H1 (cell line): ENCODE measurements at regions not wholly inside any gene's neighbourhood (a gene's known extent, or its start where the extent isn't known, plus 50 kb on each side); places are given as distances from the start of the nearest gene placed in this dataset.

Experiments used
- CTCF ChIA-PET: fragments of 300-600 bp; sonication (Branson Sonifier 250); formaldehyde crosslinking; loops from one replicate; lab custom pipeline; 2021; ENCODE audit not compliant: partially characterized antibody; lab: Charles Lee
- POLR2A ChIA-PET: fragments of 300-600 bp; sonication (Branson Sonifier 250); formaldehyde crosslinking; loops from one replicate; lab custom pipeline; 2021; ENCODE audit warnings: inconsistent platforms; ENCODE audit not compliant: partially characterized antibody; lab: Charles Lee
- DNase-seq, 2 experiments: peaks; one replicate each; pipeline versions ENCODE4 v3.0.0 to v3.0.0-alpha.2; 2010 to 2022; ENCODE audit warnings: low spot score in 2 of 2, low read depth in 1 of 2, mixed read lengths in 1 of 2
- FAIRE-seq: peaks from 2 replicates; lab custom pipeline; 2011; peaks lifted over from hg19 to GRCh38; lab: Jason Lieb, UNC
- H2AFZ ChIP-seq: 2 replicates; pipeline ENCODE4 v1.8.1; 2012; ENCODE audit warnings: low read length, inconsistent platforms
- H2AK5ac ChIP-seq: 2 replicates; pipeline ENCODE4 v1.6.1; 2013; ENCODE audit warnings: low read depth, low read length
- H2BK120ac ChIP-seq: replicated peaks from 2 replicates; pipeline ENCODE3; 2013; ENCODE audit warnings: low read depth, low read length, inconsistent platforms
- H2BK12ac ChIP-seq: 2 replicates; pipeline ENCODE4 v1.6.1; 2013; ENCODE audit warnings: low read depth, low read length
- H2BK15ac ChIP-seq: 2 replicates; pipeline ENCODE4 v1.6.1; 2013; ENCODE audit warnings: low read length
- H2BK20ac ChIP-seq: 2 replicates; pipeline ENCODE4 v1.6.1; 2013; ENCODE audit warnings: low read length
- H2BK5ac ChIP-seq: 2 replicates; pipeline ENCODE4 v1.6.1; 2013; ENCODE audit warnings: low read depth, low read length
- H3K14ac ChIP-seq: 2 replicates; pipeline ENCODE4 v1.6.1; 2013; ENCODE audit warnings: inconsistent platforms; ENCODE audit not compliant: insufficient read length
- H3K18ac ChIP-seq: 2 replicates; pipeline ENCODE4 v1.6.1; 2013; ENCODE audit warnings: low read length; ENCODE audit errors: extremely low read depth
- H3K23ac ChIP-seq: 2 replicates; pipeline ENCODE4 v1.6.1; 2013; ENCODE audit warnings: inconsistent platforms; ENCODE audit not compliant: insufficient read length
- H3K23me2 ChIP-seq: 2 replicates; pipeline ENCODE4 v1.6.1; 2013; ENCODE audit warnings: low read depth, low read length
- H3K27ac ChIP-seq: 2 replicates; pipeline ENCODE4 v1.6.1; 2011; ENCODE audit warnings: low read depth, low read length, inconsistent platforms
- H3K27me3 ChIP-seq, 4 experiments: replicated peaks in 1 of 4; 1 replicate in 1 of 4; 2 replicates in 3 of 4; pipeline versions ENCODE4 v1.6.1 to v1.8.1; 2011 to 2013; ENCODE audit warnings: low read length in 3 of 4, mild to moderate bottlenecking in 3 of 4, inconsistent platforms in 2 of 4, mixed read lengths in 2 of 4, moderate library complexity in 1 of 4; ENCODE audit not compliant: control insufficient read depth in 3 of 4, insufficient read depth in 3 of 4; ENCODE audit errors: extremely low read depth in 1 of 4
- H3K36me3 ChIP-seq, 4 experiments: 2 replicates each; pipeline versions ENCODE4 v1.6.1 to v1.8.1; 2011 to 2013; ENCODE audit warnings: mild to moderate bottlenecking in 4 of 4, low read length in 3 of 4, moderate library complexity in 2 of 4, control low read depth in 1 of 4, inconsistent platforms in 1 of 4; ENCODE audit not compliant: insufficient read depth in 4 of 4, control insufficient read depth in 2 of 4
- H3K4ac ChIP-seq: replicated peaks from 2 replicates; pipeline ENCODE3; 2013; ENCODE audit warnings: low read length, low read depth, mixed read lengths, inconsistent platforms; ENCODE audit not compliant: insufficient read length
- H3K4me1 ChIP-seq, 4 experiments: replicated peaks in 1 of 4; 1 replicate in 1 of 4; 2 replicates in 3 of 4; pipeline versions ENCODE4 v1.6.1 to v1.8.1; 2011 to 2013; ENCODE audit warnings: low read length in 3 of 4, inconsistent platforms in 2 of 4, mixed read lengths in 1 of 4; ENCODE audit not compliant: insufficient read depth in 4 of 4, control insufficient read depth in 3 of 4
- H3K4me2 ChIP-seq, 2 experiments: 2 replicates each; pipeline versions ENCODE4 v1.6.1 to v1.8.1; 2011 to 2013; ENCODE audit warnings: low read depth in 2 of 2, low read length in 2 of 2, control low read depth in 1 of 2, inconsistent platforms in 1 of 2, mild to moderate bottlenecking in 1 of 2; ENCODE audit not compliant: insufficient read depth in 1 of 2
- H3K4me3 ChIP-seq, 4 experiments: fragments of 200-600, 300-600 bp in 1 of 4; sonication (generic), shearing (Covaris generic), sonication (Bioruptor Twin) in 1 of 4; 2 replicates each; pipeline versions ENCODE4 v1.5.1 to v1.8.1; 2011 to 2016; ENCODE audit warnings: low read length in 4 of 4, low read depth in 3 of 4, control low read depth in 2 of 4, inconsistent platforms in 2 of 4, mild to moderate bottlenecking in 2 of 4, mixed read lengths in 1 of 4, moderate library complexity in 1 of 4; ENCODE audit not compliant: insufficient read depth in 2 of 4; ENCODE audit errors: extremely low read depth in 1 of 4
- H3K56ac ChIP-seq: replicated peaks from 2 replicates; pipeline ENCODE3; 2013; ENCODE audit warnings: low read depth, mild to moderate bottlenecking, mixed read lengths, low read length, inconsistent platforms; ENCODE audit not compliant: insufficient read length
- H3K79me1 ChIP-seq: 2 replicates; pipeline ENCODE4 v1.6.1; 2013; ENCODE audit warnings: low read depth, low read length, control low read depth
- H3K79me2 ChIP-seq, 2 experiments: 2 replicates each; pipeline versions ENCODE4 v1.6.1 to v1.8.1; 2012 to 2013; ENCODE audit warnings: low read length in 2 of 2, mild to moderate bottlenecking in 2 of 2, inconsistent platforms in 1 of 2; ENCODE audit not compliant: insufficient read depth in 2 of 2, control insufficient read depth in 1 of 2
- H3K9ac ChIP-seq, 4 experiments: replicated peaks in 1 of 4; 1 replicate in 1 of 4; 2 replicates in 3 of 4; pipeline versions ENCODE4 v1.6.1 to v1.8.1; 2011 to 2013; ENCODE audit warnings: low read depth in 3 of 4, low read length in 3 of 4, control low read depth in 2 of 4, mild to moderate bottlenecking in 2 of 4, moderate library complexity in 2 of 4, inconsistent platforms in 1 of 4; ENCODE audit errors: extremely low read depth in 1 of 4
- H3K9me3 ChIP-seq, 2 experiments: 2 replicates each; pipeline versions ENCODE4 v1.6.1 to v1.8.1; 2012 to 2013; ENCODE audit warnings: mild to moderate bottlenecking in 2 of 2, moderate library complexity in 2 of 2, control low read depth in 1 of 2, inconsistent platforms in 1 of 2, low read depth in 1 of 2, low read length in 1 of 2, mixed read lengths in 1 of 2; ENCODE audit not compliant: insufficient read depth in 2 of 2
- H4K20me1 ChIP-seq, 2 experiments: replicated peaks in 1 of 2; 2 replicates each; pipeline versions ENCODE3 to v1.8.1; 2011 to 2013; ENCODE audit warnings: inconsistent platforms in 2 of 2, low read length in 2 of 2, mild to moderate bottlenecking in 1 of 2; ENCODE audit not compliant: insufficient read depth in 2 of 2, control insufficient read depth in 1 of 2
- H4K5ac ChIP-seq: 2 replicates; pipeline ENCODE4 v1.6.1; 2013; ENCODE audit warnings: low read length, low read depth, mixed read lengths, inconsistent platforms; ENCODE audit not compliant: insufficient read length
- H4K8ac ChIP-seq: 2 replicates; pipeline ENCODE4 v1.8.0; 2013; ENCODE audit warnings: mild to moderate bottlenecking, moderate library complexity, low read length, inconsistent platforms; ENCODE audit not compliant: insufficient read depth; ENCODE audit errors: extremely low read depth
- H4K91ac ChIP-seq: replicated peaks from 2 replicates; pipeline ENCODE3; 2013; ENCODE audit warnings: low read length, mixed read lengths, inconsistent platforms; ENCODE audit not compliant: insufficient read length
- CTBP2 ChIP-seq: IDR thresholded peaks from 2 replicates; pipeline ENCODE4 v1.7.0; 2011; ENCODE audit warnings: borderline replicate concordance, mild to moderate bottlenecking, moderate library complexity, mixed read lengths, low read length; ENCODE audit not compliant: insufficient read depth, insufficient read length
- EP300 ChIP-seq, 2 experiments: IDR thresholded peaks; 1 replicate in 1 of 2; 2 replicates in 1 of 2; pipeline ENCODE4 v1.6.1; 2011 to 2012; ENCODE audit warnings: low read depth in 2 of 2, low read length in 2 of 2, mild to moderate bottlenecking in 2 of 2, borderline replicate concordance in 1 of 2, inconsistent platforms in 1 of 2, moderate library complexity in 1 of 2
- FOSL1 ChIP-seq: IDR thresholded peaks from 2 replicates; pipeline ENCODE4 v1.6.1; 2011; ENCODE audit warnings: mild to moderate bottlenecking, low read depth, low read length, moderate library complexity; ENCODE audit not compliant: insufficient read depth
- SIX5 ChIP-seq: IDR thresholded peaks from 2 replicates; pipeline ENCODE4 v1.6.1; 2011; ENCODE audit warnings: mild to moderate bottlenecking, low read depth, low read length
- SUZ12 ChIP-seq: fragments of 200-600 bp; sonication (generic); IDR thresholded peaks from 2 replicates; pipeline ENCODE4 v1.6.1; 2012; ENCODE audit warnings: mild to moderate bottlenecking, inconsistent platforms, low read length, moderate library complexity, mixed read lengths
- TEAD4 ChIP-seq: IDR thresholded peaks from 2 replicates; pipeline ENCODE4 v1.6.1; 2012; ENCODE audit warnings: low read depth, low read length, inconsistent platforms, mixed read lengths
- WGBS, 2 experiments: shearing (Covaris generic) in 1 of 2; methylation state at CpG; one replicate each; pipeline versions ENCODE4 v1.1.6 to v1.1.7; 2013 to 2015; ENCODE audit warnings: low lambda C conversion rate in 2 of 2, mixed read lengths in 2 of 2, inconsistent platforms in 1 of 2, low coverage in 1 of 2, missing lambda C conversion rate in 1 of 2; ENCODE audit not compliant: insufficient replicate concordance in 2 of 2, insufficient coverage in 1 of 2, insufficient read length in 1 of 2; ENCODE audit errors: extremely low coverage in 1 of 2, missing lambda C conversion rate in 1 of 2; 5-methylcytosine and 5-hydroxymethylcytosine counted together
- TF ChIP-seq, protein P1 (sequence below): IDR thresholded peaks from 2 replicates; pipeline ENCODE4 v1.6.1; 2012; ENCODE audit warnings: inconsistent platforms
- TF ChIP-seq, protein P2 (sequence below): IDR thresholded peaks from 2 replicates; pipeline ENCODE4 v1.6.1; 2011; ENCODE audit warnings: low read depth, mild to moderate bottlenecking, low read length; ENCODE audit not compliant: insufficient read depth

DNA sequence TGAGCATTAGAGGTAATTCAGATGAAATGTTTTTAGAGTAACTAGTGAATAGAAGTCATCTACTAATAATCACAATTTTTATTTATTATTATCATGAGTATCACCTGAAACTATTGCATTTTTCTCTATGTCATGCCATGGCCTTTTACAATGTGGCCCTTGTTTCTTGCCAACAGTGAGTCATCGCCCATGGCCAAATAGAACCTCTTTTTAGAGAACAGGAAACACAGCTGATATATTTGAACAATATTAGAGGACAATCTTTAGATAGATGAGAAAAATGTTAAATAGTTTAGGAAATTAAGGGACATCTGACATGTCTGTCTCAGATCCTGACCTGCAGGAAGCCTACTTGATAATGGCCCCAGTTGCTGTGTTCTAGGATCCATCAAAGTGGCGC, 1584.4 kb upstream of the GOT2 start:
- H3K9ac ChIP-seq: no peak overlapping the region
- H4K20me1 ChIP-seq: no peaks in the 10 kb centered on the region
- H3K23me2 ChIP-seq: no peaks in the 10 kb centered on the region
- no peak overlapping the region for H3K23ac ChIP-seq
- H3K4me1 ChIP-seq: peaks cover 0 to 2% (median 0%) of the 10 kb centered on the region in 4 experiments; a peak in 1 of 7 replicates
- H2AK5ac ChIP-seq: no peak overlapping the region
- H2AFZ ChIP-seq: no peak overlapping the region
- H4K8ac ChIP-seq: no peak overlapping the region
- ChIA-PET CTCF (no interaction called here), POLR2A (no interaction called here)
- H2BK12ac ChIP-seq: no peak overlapping the region
- H3K79me2 ChIP-seq: no peaks in the 10 kb centered on the region
- no peak overlapping the region for H3K27ac ChIP-seq
- DNase-seq (no peak), FAIRE-seq (no peak)
- no peak overlapping the region for H3K56ac ChIP-seq
- no peak overlapping the region for H2BK120ac ChIP-seq
- H2BK15ac ChIP-seq: no peak overlapping the region
- no peak overlapping the region for H3K4ac ChIP-seq
- no peak overlapping the region for H2BK20ac ChIP-seq
- H3K79me1 ChIP-seq: no peaks in the 10 kb centered on the region
- H3K4me2 ChIP-seq: no peak overlapping the region
- H3K18ac ChIP-seq: no peak overlapping the region
- H3K36me3 ChIP-seq: no peaks in the 10 kb centered on the region
- no peak overlapping the region for H2BK5ac ChIP-seq
- no peak overlapping the region for H4K91ac ChIP-seq
- no peaks in the 10 kb centered on the region for H3K9me3 ChIP-seq
- no peaks in the 10 kb centered on the region for H3K27me3 ChIP-seq
- WGBS, 2 experiments: 84% methylated on average over 2 of the region's 2 CpGs; no CpG with 5 or more reads in 1 of the 2 experiments
- no peak overlapping the region for H3K4me3 ChIP-seq
- H4K5ac ChIP-seq: no peak overlapping the region
- H3K14ac ChIP-seq: no peak overlapping the region
- TF ChIP-seq CTBP2 (no peak), SUZ12 (no peak), SIX5 (no peak), FOSL1 (no peak), TEAD4 (no peak), EP300 (IDR thresholded peaks at IDR 0.05; ENCODE audit: borderline replicate concordance in 1 of 2, low read depth in 2 of 2, low read length in 2 of 2) (no peak)
- TF ChIP-seq, protein P1, sequence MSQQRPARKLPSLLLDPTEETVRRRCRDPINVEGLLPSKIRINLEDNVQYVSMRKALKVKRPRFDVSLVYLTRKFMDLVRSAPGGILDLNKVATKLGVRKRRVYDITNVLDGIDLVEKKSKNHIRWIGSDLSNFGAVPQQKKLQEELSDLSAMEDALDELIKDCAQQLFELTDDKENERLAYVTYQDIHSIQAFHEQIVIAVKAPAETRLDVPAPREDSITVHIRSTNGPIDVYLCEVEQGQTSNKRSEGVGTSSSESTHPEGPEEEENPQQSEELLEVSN: no peak
- TF ChIP-seq, protein P2, sequence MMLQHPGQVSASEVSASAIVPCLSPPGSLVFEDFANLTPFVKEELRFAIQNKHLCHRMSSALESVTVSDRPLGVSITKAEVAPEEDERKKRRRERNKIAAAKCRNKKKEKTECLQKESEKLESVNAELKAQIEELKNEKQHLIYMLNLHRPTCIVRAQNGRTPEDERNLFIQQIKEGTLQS: no peak
